ENCODE measurements at regions not wholly inside any gene's neighbourhood (a gene's known extent, or its start where the extent isn't known, plus 50 kb on each side); places are given as distances from the start of the nearest gene placed in this dataset.
A peak's percentile ranks its signal among the peaks of the same experiment; 100 is the strongest.
"Not testable (repeated sequence)": the region's sequence is repeated elsewhere in the genome, so short reads cannot be mapped to it uniquely, and the experiment has no call there.

GRCh38 chr12:94856324-94856723, 147.2 kb downstream of the NDUFA12 start:
- DNase-seq: no peak

GRCh38 chr12:94855853-94856252, 147.6 kb downstream of the NDUFA12 start:
- no peak for DNase-seq

- DNase-seq: no peak
Observed at GRCh38 chr12:94851396-94852028, 152.0 kb downstream of the NDUFA12 start.

- no peak for DNase-seq
Observed at GRCh38 chr12:94849411-94849976, 154.0 kb downstream of the NDUFA12 start.

- DNase-seq: no peak
Observed at GRCh38 chr12:94848966-94849365, 154.5 kb downstream of the NDUFA12 start.

- DNase-seq: no peak
Observed at GRCh38 chr12:94845110-94845509, 158.4 kb downstream of the NDUFA12 start.

GRCh38 chr12:94844452-94844851, 159.0 kb downstream of the NDUFA12 start:
- DNase-seq: no peak

- DNase-seq: no peak
Observed at GRCh38 chr12:94841904-94842610, 161.4 kb downstream of the NDUFA12 start.

GRCh38 chr12:94841177-94841576, 162.3 kb downstream of the NDUFA12 start:
- no peak for DNase-seq

GRCh38 chr12:94839347-94839746, 164.2 kb downstream of the NDUFA12 start:
- DNase-seq: no peak

GRCh38 chr12:94836952-94837670, 166.4 kb downstream of the NDUFA12 start:
- not testable (repeated sequence) for DNase-seq

- no peak for DNase-seq
Observed at GRCh38 chr12:94834036-94834625, 169.4 kb downstream of the NDUFA12 start.

GRCh38 chr12:94832780-94833681, 170.5 kb downstream of the NDUFA12 start:
- DNase-seq: peak; percentile 13 to 30

- no peak for DNase-seq
Observed at GRCh38 chr12:94832105-94832504, 171.4 kb downstream of the NDUFA12 start.

GRCh38 chr12:94831081-94831751, 172.3 kb downstream of the NDUFA12 start:
- DNase-seq: no peak

GRCh38 chr12:94829552-94829951, 173.9 kb downstream of the NDUFA12 start:
- DNase-seq: no peak

- DNase-seq: no peak
Observed at GRCh38 chr12:94819011-94819410, 168.7 kb upstream of the TMCC3 start.

GRCh38 chr12:94817695-94818075, 167.3 kb upstream of the TMCC3 start:
- no peak for DNase-seq

GRCh38 chr12:94817201-94817600, 166.8 kb upstream of the TMCC3 start:
- DNase-seq: not testable (repeated sequence)

- not testable (repeated sequence) for DNase-seq
Observed at GRCh38 chr12:94816746-94817145, 166.4 kb upstream of the TMCC3 start.

- DNase-seq: no peak
Observed at GRCh38 chr12:94815958-94816357, 165.6 kb upstream of the TMCC3 start.

GRCh38 chr12:94815450-94815849, 165.1 kb upstream of the TMCC3 start:
- no peak for DNase-seq

Data from NCI-H1930 (cell line).